ENCODE measurements at regions not wholly inside any gene's neighbourhood (a gene's known extent, or its start where the extent isn't known, plus 50 kb on each side); places are given as distances from the start of the nearest gene placed in this dataset.

GRCh38 chr6:170212956-170213636 lies 77.8 kb downstream of the DLL1 start:
- no peak for DNase-seq

GRCh38 chr6:170212051-170212756 lies 78.7 kb downstream of the DLL1 start:
- DNase-seq = no peak

GRCh38 chr6:170211404-170212025 lies 79.4 kb downstream of the DLL1 start:
- DNase-seq = no peak

GRCh38 chr6:170210651-170211403 lies 80.1 kb downstream of the DLL1 start:
- DNase-seq = no peak

GRCh38 chr6:170210026-170210390 lies 80.9 kb downstream of the DLL1 start:
- no peak for DNase-seq

GRCh38 chr6:170209354-170210025 lies 81.4 kb downstream of the DLL1 start:
- DNase-seq = no peak

GRCh38 chr6:170208651-170209353 lies 82.1 kb downstream of the DLL1 start:
- no peak for DNase-seq

GRCh38 chr6:170208182-170208601 lies 82.7 kb downstream of the DLL1 start:
- DNase-seq = no peak

GRCh38 chr6:170207586-170208181 lies 83.2 kb downstream of the DLL1 start:
- DNase-seq = no peak

- DNase-seq = no peak
Observed at GRCh38 chr6:170206851-170207431, 83.9 kb downstream of the DLL1 start.

GRCh38 chr6:170206317-170206621 lies 84.6 kb downstream of the DLL1 start:
- no peak for DNase-seq

- no peak for DNase-seq
Observed at GRCh38 chr6:170205534-170206316, 85.2 kb downstream of the DLL1 start.

GRCh38 chr6:170205126-170205525 lies 85.8 kb downstream of the DLL1 start:
- DNase-seq = no peak

GRCh38 chr6:170203212-170203611 lies 87.7 kb downstream of the DLL1 start:
- DNase-seq = no peak

GRCh38 chr6:170202416-170203135 lies 88.3 kb downstream of the DLL1 start:
- no peak for DNase-seq

GRCh38 chr6:170201361-170201760 lies 89.5 kb downstream of the DLL1 start:
- DNase-seq = no peak

- DNase-seq = no peak
Observed at GRCh38 chr6:170200458-170200891, 90.4 kb downstream of the DLL1 start.

GRCh38 chr6:170199716-170200115 lies 91.2 kb downstream of the DLL1 start:
- DNase-seq = no peak

GRCh38 chr6:170198298-170198697 lies 92.6 kb downstream of the DLL1 start:
- DNase-seq = no peak

- DNase-seq = no peak
Observed at GRCh38 chr6:170193326-170193821, 97.5 kb downstream of the DLL1 start.
